HCT116 (cell line): ENCODE measurements at regions not wholly inside any gene's neighbourhood (a gene's known extent, or its start where the extent isn't known, plus 50 kb on each side); places are given as distances from the start of the nearest gene placed in this dataset.

ENCODE experiments used
- ATAC-seq: fragments of 200-7000 bp; cut with Tn5 transposase; 2 replicates; pipeline ENCODE4 v1.9.1; 2020; ENCODE audit warnings: mild to moderate bottlenecking, moderate library complexity
- BruUV-seq: library from RNA; stranded (reverse); fragments of 400-500 nt; replicated peaks from 2 replicates; lab custom pipeline; 2021; lab: Mats Ljungman, UMichigan
- CTCF ChIA-PET: fragments of 300-600 bp; sonication (Branson Sonifier 250); formaldehyde crosslinking; loops from one replicate; lab custom pipeline; 2021; ENCODE audit warnings: antibody characterized with exemption; lab: Charles Lee
- POLR2A ChIA-PET: fragments of 300-600, 350-600 bp; sonication (Branson Sonifier 250); formaldehyde crosslinking; loops from one replicate; lab custom pipeline; 2021; ENCODE audit warnings: antibody characterized with exemption; lab: Charles Lee
- RAD21 ChIA-PET, 2 experiments: fragments of 300-600 bp; sonication (Branson Sonifier 250); formaldehyde crosslinking; loops; one replicate each; lab custom pipeline; 2023; ENCODE audit warnings: low total read pairs in 2 of 2; ENCODE audit not compliant: uncharacterized antibody in 2 of 2, unreplicated experiment in 2 of 2, low non-redundant PET in 1 of 2; lab: Charles Lee
- DNase-seq: peaks from one replicate; pipeline ENCODE4 v3.0.0-alpha.2; 2010; ENCODE audit warnings: low read depth, low spot score
- H2AFZ ChIP-seq: fragments of 200-600 bp; shearing (Covaris generic), sonication (generic); 2 replicates; pipeline ENCODE4 v1.6.1; 2017; ENCODE audit warnings: low read depth, mixed run types, mixed read lengths, antibody characterized with exemption, low read length; ENCODE audit not compliant: poor library complexity, severe bottlenecking
- H3K27ac ChIP-seq: 2 replicates; pipeline ENCODE4 v1.5.1; 2012; ENCODE audit warnings: low read depth, low read length
- H3K27me3 ChIP-seq: fragments of 200-600 bp; sonication (generic); 2 replicates; pipeline ENCODE4 v1.6.1; 2016; ENCODE audit warnings: mixed run types, low read length, mixed read lengths; ENCODE audit not compliant: insufficient read depth
- H3K36me3 ChIP-seq, 2 experiments: fragments of 200-500 bp in 1 of 2; fragments of 200-600 bp in 1 of 2; sonication (Bioruptor generic) in 1 of 2; sonication (generic) in 1 of 2; 2 replicates each; pipeline versions ENCODE4 v1.5.1 to v1.6.1; 2014 to 2016; ENCODE audit warnings: low read length in 2 of 2, inconsistent platforms in 1 of 2, mixed read lengths in 1 of 2, mixed run types in 1 of 2; ENCODE audit not compliant: insufficient read depth in 2 of 2, control insufficient read depth in 1 of 2
- H3K4me1 ChIP-seq, 2 experiments: fragments of 200-600 bp in 1 of 2; sonication (generic) in 1 of 2; 2 replicates each; pipeline versions ENCODE4 v1.5.1 to v1.6.1; 2012 to 2017; ENCODE audit warnings: low read length in 2 of 2, inconsistent platforms in 1 of 2, mild to moderate bottlenecking in 1 of 2, mixed read lengths in 1 of 2, mixed run types in 1 of 2, moderate library complexity in 1 of 2; ENCODE audit not compliant: insufficient read depth in 2 of 2, control insufficient read depth in 1 of 2
- H3K4me2 ChIP-seq: fragments of 200-600 bp; sonication (generic); 2 replicates; pipeline ENCODE4 v1.6.1; 2017; ENCODE audit warnings: mixed run types, low read length, mixed read lengths
- H3K4me3 ChIP-seq, 2 experiments: fragments of 200-600 bp in 1 of 2; sonication (generic) in 1 of 2; replicated peaks in 1 of 2; 2 replicates each; pipeline ENCODE4 v1.5.1; 2011 to 2016; ENCODE audit warnings: low read length in 2 of 2, control low read depth in 1 of 2, low read depth in 1 of 2, mild to moderate bottlenecking in 1 of 2, mixed read lengths in 1 of 2, mixed run types in 1 of 2
- H3K79me2 ChIP-seq: fragments of 200-600 bp; sonication (generic); 2 replicates; pipeline ENCODE4 v1.6.1; 2017; ENCODE audit warnings: mild to moderate bottlenecking, mixed run types, low read length, moderate library complexity, mixed read lengths; ENCODE audit not compliant: insufficient read depth
- H3K9ac ChIP-seq: fragments of 200-600 bp; sonication (generic); 2 replicates; pipeline ENCODE4 v1.6.1; 2016; ENCODE audit warnings: low read length, mixed read lengths
- H3K9me2 ChIP-seq: fragments of 200-600 bp; sonication (generic), shearing (Covaris generic); 2 replicates; pipeline ENCODE4 v1.6.1; 2017; ENCODE audit warnings: mixed run types, mild to moderate bottlenecking, moderate library complexity; ENCODE audit not compliant: insufficient read depth
- H3K9me3 ChIP-seq, 2 experiments: fragments of 200-500 bp in 1 of 2; fragments of 200-600 bp in 1 of 2; sonication (Bioruptor generic) in 1 of 2; sonication (generic) in 1 of 2; 2 replicates each; pipeline ENCODE4 v1.6.1; 2014 to 2017; ENCODE audit warnings: low read length in 2 of 2, mixed read lengths in 2 of 2, inconsistent platforms in 1 of 2, low read depth in 1 of 2, mild to moderate bottlenecking in 1 of 2, mixed run types in 1 of 2, moderate library complexity in 1 of 2; ENCODE audit not compliant: control insufficient read depth in 1 of 2, insufficient read depth in 1 of 2
- H4K20me1 ChIP-seq: fragments of 200-600 bp; sonication (generic), shearing (Covaris generic); 2 replicates; pipeline ENCODE4 v1.6.1; 2017; ENCODE audit warnings: mixed run types, mild to moderate bottlenecking, moderate library complexity; ENCODE audit not compliant: insufficient read depth
- CBX3 ChIP-seq: IDR thresholded peaks from 2 replicates; pipeline ENCODE4 v1.6.1; 2012; ENCODE audit warnings: low read depth
- POLR2A ChIP-seq: IDR thresholded peaks from 2 replicates; pipeline ENCODE4 v1.7.0; 2011; ENCODE audit warnings: borderline replicate concordance; ENCODE audit not compliant: insufficient read depth, insufficient read length; ENCODE audit errors: extremely low read depth
- SP1 ChIP-seq: IDR thresholded peaks from 2 replicates; pipeline ENCODE4 v1.6.1; 2012; ENCODE audit warnings: low read depth
- TCF7L2 ChIP-seq: IDR thresholded peaks from 2 replicates; pipeline ENCODE4 v1.7.0; 2011; ENCODE audit warnings: borderline replicate concordance, inconsistent platforms; ENCODE audit not compliant: insufficient read depth, insufficient read length; ENCODE audit errors: extremely low read depth
- ZFX ChIP-seq: fragments of 450-650 bp; IDR thresholded peaks from 2 replicates; pipeline ENCODE4 v1.6.1; 2017
- intact Hi-C: fragments of 100-400 bp; cut with micrococcal nuclease; formaldehyde crosslinking; loops from 2 replicates; pipeline ENCODE4 v1.10.0; 2022
- TF ChIP-seq, protein P1 (sequence below): IDR thresholded peaks from 2 replicates; pipeline ENCODE4 v1.6.1; 2012; ENCODE audit warnings: low read depth
- TF ChIP-seq, protein P2 (sequence below), 3 experiments: fragments of 200-600 bp in 1 of 3; sonication (generic) in 1 of 3; IDR thresholded peaks in 2 of 3; conservative IDR thresholded peaks in 1 of 3; 2 replicates each; pipeline ENCODE4 v1.5.1; 2012 to 2017; ENCODE audit warnings: low read depth in 2 of 3, low read length in 2 of 3, antibody characterized with exemption in 1 of 3, borderline replicate concordance in 1 of 3, control low read depth in 1 of 3, mild to moderate bottlenecking in 1 of 3, mixed read lengths in 1 of 3, mixed run types in 1 of 3, moderate library complexity in 1 of 3; ENCODE audit not compliant: insufficient read depth in 1 of 3
- TF ChIP-seq, protein P3 (sequence below): IDR thresholded peaks from 2 replicates; pipeline ENCODE4 v1.6.1; 2012

DNA sequence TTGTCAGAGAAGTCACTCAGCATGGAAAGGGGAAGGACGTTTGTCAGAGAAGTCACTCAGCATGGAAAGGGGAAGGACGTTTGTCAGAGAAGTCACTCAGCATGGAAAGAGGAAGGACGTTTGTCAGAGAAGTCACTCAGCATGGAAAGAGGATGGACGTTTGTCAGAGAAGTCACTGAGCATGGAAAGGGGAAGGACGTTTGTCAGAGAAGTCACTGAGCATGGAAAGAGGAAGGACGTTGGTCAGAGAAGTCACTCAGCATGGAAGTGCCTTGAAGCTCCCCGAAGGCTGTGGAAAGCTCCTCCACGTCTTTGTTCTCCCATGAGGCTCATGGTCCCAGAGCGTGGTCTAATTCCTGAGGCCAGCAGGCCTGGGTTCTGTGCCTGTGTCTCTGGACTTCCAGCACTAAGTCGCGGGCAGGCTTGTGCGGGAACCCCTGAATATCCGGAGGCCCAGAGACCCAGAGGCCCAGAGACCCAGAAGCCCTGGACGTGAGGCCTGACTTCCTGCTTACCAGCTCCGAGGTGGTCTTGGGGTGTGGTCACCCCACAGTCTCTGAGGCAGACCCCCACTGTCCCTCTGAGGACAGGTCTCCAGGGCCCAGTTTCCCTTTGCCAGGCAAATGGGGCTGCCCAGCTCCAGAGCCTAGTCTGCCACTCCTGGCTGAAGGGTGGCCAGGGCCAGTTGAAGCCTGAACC is 70.4 kb upstream of the TWIST2 start:
- Histone ChIP-seq H3K79me2 (no peaks in the 10 kb centered on the region), H3K9me3 (no peaks in the 10 kb centered on the region), H3K27ac (no peak overlapping the region), H3K4me2 (no peak overlapping the region), H3K4me1 (no peaks in the 10 kb centered on the region), H3K36me3 (no peaks in the 10 kb centered on the region), H3K4me3 (no peak overlapping the region), H4K20me1 (no peaks in the 10 kb centered on the region), H2AFZ (no peak overlapping the region), H3K9me2 (no peaks in the 10 kb centered on the region), H3K9ac (no peak overlapping the region), H3K27me3 (no peaks in the 10 kb centered on the region)
- ChIA-PET CTCF (no interaction called here), POLR2A (no interaction called here), RAD21 (no interaction called here)
- TF ChIP-seq TCF7L2 (no peak), SP1 (no peak)
- ATAC-seq, result no peak
- intact Hi-C loops, result no loop called here
- no TSS peak for BruUV-seq
- no peak for DNase-seq

DNA sequence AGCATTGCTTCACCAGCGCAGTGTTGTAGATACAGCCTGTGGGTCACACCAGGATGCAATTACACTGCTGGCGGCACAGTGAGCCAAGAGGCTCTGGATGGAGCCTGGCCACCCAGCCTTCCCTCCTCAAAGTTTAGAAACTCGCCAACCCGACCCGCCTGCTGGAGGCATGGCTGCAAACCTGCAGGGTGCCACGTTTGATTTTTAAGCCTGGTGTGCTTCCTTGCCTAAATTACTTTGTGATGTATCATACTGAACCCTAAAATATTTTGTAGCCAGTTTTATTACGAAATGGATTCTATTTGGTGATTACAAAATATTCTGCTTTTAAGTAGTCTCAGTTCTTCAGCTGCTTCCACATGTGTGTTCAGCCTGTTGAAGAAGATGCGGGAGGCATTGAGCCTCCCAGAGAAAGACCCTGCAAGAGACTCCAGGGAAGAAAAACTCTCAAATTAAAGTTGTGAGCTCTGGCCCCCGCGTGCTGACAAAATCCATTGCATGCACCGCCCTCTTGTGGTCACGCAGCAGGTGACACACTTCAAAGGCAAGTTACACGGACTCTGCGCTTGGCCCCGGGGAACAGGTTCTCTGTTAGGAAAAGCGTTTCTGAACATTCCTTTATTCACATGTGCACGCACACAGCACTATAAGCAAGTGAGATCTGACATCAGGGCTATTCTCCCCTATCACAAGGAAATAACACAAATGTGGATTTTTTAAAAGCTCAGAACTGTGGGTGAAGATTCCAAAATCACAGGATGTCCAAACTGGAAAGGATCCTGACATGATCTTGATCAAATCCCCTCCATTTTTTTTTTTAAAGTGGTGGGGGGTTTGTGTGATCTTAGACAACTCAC is 63.0 kb upstream of the TWIST2 start:
- no peaks in the 10 kb centered on the region for H3K9me3 ChIP-seq
- BruUV-seq, result no TSS peak
- POLR2A ChIA-PET, result no interaction called here
- peak overlapping the region; percentile 54 for H2AFZ ChIP-seq
- ATAC-seq (peak; percentile 95), DNase-seq (peak; percentile 49)
- no peaks in the 10 kb centered on the region for H4K20me1 ChIP-seq
- H3K27ac ChIP-seq, result no peak overlapping the region
- H3K4me1 ChIP-seq, result peaks cover 0 to 7% of the 10 kb centered on the region in 2 experiments; a peak in 1 of 4 replicates
- H3K9ac ChIP-seq, result no peak overlapping the region
- H3K79me2 ChIP-seq, result no peaks in the 10 kb centered on the region
- CTCF ChIA-PET, result interaction anchor here (0.7 to 1.5 kb wide), 11 partner anchors 22 to 427 kb away, joined by 3 to 13 read pairs (median 5); no protein-coding TSS in a partner anchor
- no peaks in the 10 kb centered on the region for H3K36me3 ChIP-seq
- peak overlapping the region; percentile 25; the same call in 1 of the 2 replicates for H3K4me2 ChIP-seq
- no peaks in the 10 kb centered on the region for H3K9me2 ChIP-seq
- no peak overlapping the region for H3K4me3 ChIP-seq
- no peaks in the 10 kb centered on the region for H3K27me3 ChIP-seq
- intact Hi-C loops, result loop anchor here (1.0 to 2.0 kb wide), 4 partner anchors 65 to 414 kb away; no protein-coding TSS in a partner anchor
- RAD21 ChIA-PET, result interaction anchor here (0.6 to 1.0 kb wide), 3 partner anchors 30 to 271 kb away, joined by 3 to 6 read pairs (median 3); no protein-coding TSS in a partner anchor
- TF ChIP-seq POLR2A (no peak), CBX3 (no peak), ZFX (no peak)
- TF ChIP-seq, protein P1, sequence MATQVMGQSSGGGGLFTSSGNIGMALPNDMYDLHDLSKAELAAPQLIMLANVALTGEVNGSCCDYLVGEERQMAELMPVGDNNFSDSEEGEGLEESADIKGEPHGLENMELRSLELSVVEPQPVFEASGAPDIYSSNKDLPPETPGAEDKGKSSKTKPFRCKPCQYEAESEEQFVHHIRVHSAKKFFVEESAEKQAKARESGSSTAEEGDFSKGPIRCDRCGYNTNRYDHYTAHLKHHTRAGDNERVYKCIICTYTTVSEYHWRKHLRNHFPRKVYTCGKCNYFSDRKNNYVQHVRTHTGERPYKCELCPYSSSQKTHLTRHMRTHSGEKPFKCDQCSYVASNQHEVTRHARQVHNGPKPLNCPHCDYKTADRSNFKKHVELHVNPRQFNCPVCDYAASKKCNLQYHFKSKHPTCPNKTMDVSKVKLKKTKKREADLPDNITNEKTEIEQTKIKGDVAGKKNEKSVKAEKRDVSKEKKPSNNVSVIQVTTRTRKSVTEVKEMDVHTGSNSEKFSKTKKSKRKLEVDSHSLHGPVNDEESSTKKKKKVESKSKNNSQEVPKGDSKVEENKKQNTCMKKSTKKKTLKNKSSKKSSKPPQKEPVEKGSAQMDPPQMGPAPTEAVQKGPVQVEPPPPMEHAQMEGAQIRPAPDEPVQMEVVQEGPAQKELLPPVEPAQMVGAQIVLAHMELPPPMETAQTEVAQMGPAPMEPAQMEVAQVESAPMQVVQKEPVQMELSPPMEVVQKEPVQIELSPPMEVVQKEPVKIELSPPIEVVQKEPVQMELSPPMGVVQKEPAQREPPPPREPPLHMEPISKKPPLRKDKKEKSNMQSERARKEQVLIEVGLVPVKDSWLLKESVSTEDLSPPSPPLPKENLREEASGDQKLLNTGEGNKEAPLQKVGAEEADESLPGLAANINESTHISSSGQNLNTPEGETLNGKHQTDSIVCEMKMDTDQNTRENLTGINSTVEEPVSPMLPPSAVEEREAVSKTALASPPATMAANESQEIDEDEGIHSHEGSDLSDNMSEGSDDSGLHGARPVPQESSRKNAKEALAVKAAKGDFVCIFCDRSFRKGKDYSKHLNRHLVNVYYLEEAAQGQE, result no peak
- TF ChIP-seq, protein P2, sequence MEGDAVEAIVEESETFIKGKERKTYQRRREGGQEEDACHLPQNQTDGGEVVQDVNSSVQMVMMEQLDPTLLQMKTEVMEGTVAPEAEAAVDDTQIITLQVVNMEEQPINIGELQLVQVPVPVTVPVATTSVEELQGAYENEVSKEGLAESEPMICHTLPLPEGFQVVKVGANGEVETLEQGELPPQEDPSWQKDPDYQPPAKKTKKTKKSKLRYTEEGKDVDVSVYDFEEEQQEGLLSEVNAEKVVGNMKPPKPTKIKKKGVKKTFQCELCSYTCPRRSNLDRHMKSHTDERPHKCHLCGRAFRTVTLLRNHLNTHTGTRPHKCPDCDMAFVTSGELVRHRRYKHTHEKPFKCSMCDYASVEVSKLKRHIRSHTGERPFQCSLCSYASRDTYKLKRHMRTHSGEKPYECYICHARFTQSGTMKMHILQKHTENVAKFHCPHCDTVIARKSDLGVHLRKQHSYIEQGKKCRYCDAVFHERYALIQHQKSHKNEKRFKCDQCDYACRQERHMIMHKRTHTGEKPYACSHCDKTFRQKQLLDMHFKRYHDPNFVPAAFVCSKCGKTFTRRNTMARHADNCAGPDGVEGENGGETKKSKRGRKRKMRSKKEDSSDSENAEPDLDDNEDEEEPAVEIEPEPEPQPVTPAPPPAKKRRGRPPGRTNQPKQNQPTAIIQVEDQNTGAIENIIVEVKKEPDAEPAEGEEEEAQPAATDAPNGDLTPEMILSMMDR (IDR thresholded peaks at IDR 0.05 in 2 of 3, conservative IDR thresholded peaks at IDR 0.05 in 1 of 3; ENCODE audit: borderline replicate concordance in 1 of 3, insufficient read depth in 1 of 3, low read depth in 2 of 3, low read length in 2 of 3), result peak; percentile 86 to 94 (median 86)
- TF ChIP-seq, protein P3, sequence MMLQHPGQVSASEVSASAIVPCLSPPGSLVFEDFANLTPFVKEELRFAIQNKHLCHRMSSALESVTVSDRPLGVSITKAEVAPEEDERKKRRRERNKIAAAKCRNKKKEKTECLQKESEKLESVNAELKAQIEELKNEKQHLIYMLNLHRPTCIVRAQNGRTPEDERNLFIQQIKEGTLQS, result no peak
